Neural progenitor cell (in vitro differentiated cells): ENCODE measurements at regions not wholly inside any gene's neighbourhood (a gene's known extent, or its start where the extent isn't known, plus 50 kb on each side); places are given as distances from the start of the nearest gene placed in this dataset.

Source experiments
- DNase-seq: peaks from one replicate; pipeline ENCODE4 v3.0.0-alpha.2; 2016; ENCODE audit warnings: low spot score
- H2AFZ ChIP-seq: fragments of 200-600 bp; sonication (generic); replicated peaks from 2 replicates; pipeline ENCODE4 v1.6.1; 2016; ENCODE audit warnings: antibody characterized with exemption
- H3F3A ChIP-seq: fragments of 200-600 bp; sonication (generic); 2 replicates; pipeline ENCODE4 v1.6.1; 2016; ENCODE audit warnings: antibody characterized with exemption, low read depth
- H3K27ac ChIP-seq: fragments of 200-600 bp; sonication (generic); 2 replicates; pipeline ENCODE4 v1.5.1; 2016; ENCODE audit warnings: mild to moderate bottlenecking
- H3K27me3 ChIP-seq: fragments of 200-600 bp; sonication (generic); 2 replicates; pipeline ENCODE4 v1.6.1; 2016; ENCODE audit warnings: mild to moderate bottlenecking, moderate library complexity
- H3K36me3 ChIP-seq: fragments of 200-600 bp; sonication (generic); 2 replicates; pipeline ENCODE4 v1.5.1; 2016
- H3K4me1 ChIP-seq: fragments of 200-600 bp; sonication (generic); 2 replicates; pipeline ENCODE4 v1.6.1; 2016; ENCODE audit warnings: mixed run types
- H3K4me2 ChIP-seq: fragments of 200-600 bp; sonication (generic); 2 replicates; pipeline ENCODE4 v1.6.1; 2016
- H3K4me3 ChIP-seq: fragments of 200-600 bp; sonication (generic); 2 replicates; pipeline ENCODE4 v1.5.1; 2016
- H3K79me2 ChIP-seq: fragments of 200-600 bp; sonication (generic); 2 replicates; pipeline ENCODE4 v1.6.1; 2016; ENCODE audit warnings: low read depth
- H3K9ac ChIP-seq: fragments of 200-600 bp; sonication (generic); 2 replicates; pipeline ENCODE4 v1.6.1; 2016
- H3K9me3 ChIP-seq: fragments of 200-600 bp; sonication (generic); 2 replicates; pipeline ENCODE4 v1.5.1; 2016; ENCODE audit warnings: low read depth
- H4K20me1 ChIP-seq: fragments of 200-600 bp; sonication (generic); 2 replicates; pipeline ENCODE4 v1.6.1; 2016; ENCODE audit warnings: low read depth
- H3K27ac Mint-ChIP-seq: 3 replicates; pipeline ENCODE4 v1.8.0; 2021; ENCODE audit warnings: mixed read lengths
- H3K27me3 Mint-ChIP-seq: 2 replicates; pipeline ENCODE4 v1.8.0; 2022; ENCODE audit warnings: low read depth, mild to moderate bottlenecking, inconsistent platforms, moderate library complexity, mixed read lengths; ENCODE audit not compliant: insufficient read depth
- H3K36me3 Mint-ChIP-seq: 3 replicates; pipeline ENCODE4 v1.8.0; 2021; ENCODE audit warnings: mixed read lengths
- H3K4me1 Mint-ChIP-seq: 3 replicates; pipeline ENCODE4 v1.8.0; 2021; ENCODE audit warnings: mixed read lengths
- H3K4me3 Mint-ChIP-seq: 3 replicates; pipeline ENCODE4 v1.8.0; 2021; ENCODE audit warnings: mild to moderate bottlenecking, moderate library complexity, mixed read lengths
- H3K9me3 Mint-ChIP-seq: 3 replicates; pipeline ENCODE4 v1.8.0; 2020; ENCODE audit warnings: mixed read lengths
- CTCF ChIP-seq: fragments of 200-600 bp; sonication (generic); IDR thresholded peaks from 2 replicates; pipeline ENCODE4 v1.5.1; 2017; ENCODE audit warnings: antibody characterized with exemption, mild to moderate bottlenecking
- EZH2 ChIP-seq: fragments of 200-600 bp; sonication (generic); IDR thresholded peaks from 2 replicates; pipeline ENCODE4 v1.6.1; 2017; ENCODE audit warnings: antibody characterized with exemption, mild to moderate bottlenecking, moderate library complexity
- EZH2phosphoT487 ChIP-seq: fragments of 200-600 bp; sonication (generic); IDR thresholded peaks from 2 replicates; pipeline ENCODE4 v1.6.1; 2017; ENCODE audit warnings: antibody characterized with exemption

DNA sequence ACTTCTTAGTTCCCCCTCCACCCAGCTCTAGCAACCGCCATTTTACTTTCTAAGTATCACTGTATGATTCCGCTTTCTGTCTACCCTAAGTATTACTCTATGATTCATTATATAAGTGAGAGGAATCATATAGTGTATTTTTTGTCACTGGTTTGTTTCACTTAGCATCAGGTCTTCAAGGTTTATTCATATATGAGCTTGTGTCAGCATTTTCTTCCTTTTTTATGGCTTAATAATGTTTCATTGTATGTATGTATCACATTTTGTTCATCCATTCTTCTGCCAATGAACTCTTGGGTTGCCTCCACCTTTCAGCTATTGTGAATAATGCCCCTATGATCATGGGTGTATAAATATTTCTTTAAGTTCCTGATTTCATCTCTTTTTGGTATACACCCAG lies 222.8 kb downstream of the SNCAIP start:
- no peak for DNase-seq
- H3F3A ChIP-seq: no peaks in the 10 kb centered on the region
- no peaks in the 10 kb centered on the region for H3K27me3 ChIP-seq
- H3K36me3 ChIP-seq: no peaks in the 10 kb centered on the region
- Mint-ChIP-seq H3K36me3 (no peaks in the 10 kb centered on the region), H3K4me3 (no peak overlapping the region), H3K9me3 (no peaks in the 10 kb centered on the region), H3K27ac (no peak overlapping the region), H3K27me3 (peaks cover 6% of the 10 kb centered on the region), H3K4me1 (peaks cover 16% of the 10 kb centered on the region)
- H3K4me3 ChIP-seq: no peak overlapping the region
- H3K4me2 ChIP-seq: no peak overlapping the region
- TF ChIP-seq CTCF: no peak
- no peaks in the 10 kb centered on the region for H3K9me3 ChIP-seq
- no peaks in the 10 kb centered on the region for H3K4me1 ChIP-seq
- no peak overlapping the region for H3K27ac ChIP-seq
- no peaks in the 10 kb centered on the region for H3K79me2 ChIP-seq
- H4K20me1 ChIP-seq: no peaks in the 10 kb centered on the region
- H2AFZ ChIP-seq: no peak overlapping the region
- H3K9ac ChIP-seq: no peak overlapping the region

DNA sequence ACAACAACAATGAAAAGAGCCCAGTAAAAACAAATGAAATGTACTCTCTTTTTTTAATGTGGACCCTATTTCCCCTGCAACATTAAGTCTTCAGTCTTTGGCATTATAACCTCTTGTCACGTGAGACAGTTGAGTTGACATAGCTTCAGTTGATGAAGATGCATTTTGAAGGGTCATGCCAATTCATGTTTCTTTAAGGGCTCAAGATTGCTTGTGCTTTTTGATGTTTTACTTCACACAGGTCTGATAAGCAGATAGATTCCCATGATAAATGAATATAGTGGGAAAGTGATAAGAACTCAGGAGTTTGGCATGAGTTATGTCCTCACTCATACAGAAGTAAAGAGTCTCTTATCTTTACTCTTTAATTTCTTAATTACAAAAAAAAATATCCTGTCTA lies 229.4 kb downstream of the SNCAIP start:
- Mint-ChIP-seq H3K9me3 (no peaks in the 10 kb centered on the region), H3K27me3 (peaks cover 3% of the 10 kb centered on the region), H3K27ac (no peak overlapping the region), H3K4me1 (no peaks in the 10 kb centered on the region), H3K4me3 (no peak overlapping the region), H3K36me3 (no peaks in the 10 kb centered on the region)
- Histone ChIP-seq H3K9ac (no peak overlapping the region), H3K4me2 (no peak overlapping the region), H3F3A (no peaks in the 10 kb centered on the region), H3K4me1 (no peaks in the 10 kb centered on the region), H2AFZ (no peak overlapping the region), H3K4me3 (no peak overlapping the region), H3K9me3 (no peaks in the 10 kb centered on the region), H3K79me2 (no peaks in the 10 kb centered on the region), H4K20me1 (no peaks in the 10 kb centered on the region), H3K27me3 (no peaks in the 10 kb centered on the region), H3K27ac (no peak overlapping the region), H3K36me3 (no peaks in the 10 kb centered on the region)
- TF ChIP-seq CTCF (no peak), EZH2 (no peak), EZH2phosphoT487 (no peak)
- DNase-seq: no peak

DNA sequence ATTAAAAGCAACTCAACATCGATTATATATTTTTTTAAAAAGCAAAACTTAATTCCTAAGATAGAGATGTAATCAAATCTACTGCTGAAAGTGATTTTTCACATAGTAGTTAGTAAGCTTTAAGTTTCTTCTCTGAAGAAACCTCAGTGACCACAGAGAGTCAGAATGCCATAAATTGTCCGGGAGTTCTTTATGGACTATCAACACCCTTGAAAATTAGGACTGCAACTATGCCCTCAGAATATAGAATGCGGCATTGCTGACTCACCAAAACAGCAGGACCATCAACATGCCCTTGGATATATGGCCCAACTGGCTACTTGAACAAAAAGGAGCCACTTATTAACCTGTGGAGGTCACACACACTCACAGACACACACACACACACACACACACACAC lies 228.9 kb upstream of the SNX2 start:
- Histone ChIP-seq H3K9ac (no peak overlapping the region), H3K4me3 (no peak overlapping the region), H3F3A (no peaks in the 10 kb centered on the region), H3K79me2 (no peaks in the 10 kb centered on the region), H3K36me3 (no peaks in the 10 kb centered on the region), H2AFZ (no peak overlapping the region), H3K9me3 (peaks cover 5% of the 10 kb centered on the region), H3K27me3 (no peaks in the 10 kb centered on the region), H3K4me2 (no peak overlapping the region), H3K27ac (no peak overlapping the region), H3K4me1 (no peaks in the 10 kb centered on the region), H4K20me1 (no peaks in the 10 kb centered on the region)
- H3K4me3 Mint-ChIP-seq: no peak overlapping the region
- peaks cover 1% of the 10 kb centered on the region for H3K9me3 Mint-ChIP-seq
- no peaks in the 10 kb centered on the region for H3K4me1 Mint-ChIP-seq
- H3K27ac Mint-ChIP-seq: no peak overlapping the region
- no peak for DNase-seq
- no peaks in the 10 kb centered on the region for H3K36me3 Mint-ChIP-seq
- TF ChIP-seq EZH2 (no peak), EZH2phosphoT487 (no peak), CTCF (no peak)
- peaks cover 3% of the 10 kb centered on the region for H3K27me3 Mint-ChIP-seq

GRCh38 chr5:122547219-122547618 lies 227.7 kb upstream of the SNX2 start:
- H3K4me1 Mint-ChIP-seq: no peaks in the 10 kb centered on the region
- Histone ChIP-seq H3K36me3 (no peaks in the 10 kb centered on the region), H3K9me3 (peaks cover 5% of the 10 kb centered on the region), H3K9ac (no peak overlapping the region), H3K79me2 (no peaks in the 10 kb centered on the region), H4K20me1 (no peaks in the 10 kb centered on the region), H3K4me3 (no peak overlapping the region), H2AFZ (no peak overlapping the region), H3F3A (no peaks in the 10 kb centered on the region), H3K4me1 (no peaks in the 10 kb centered on the region), H3K27ac (no peak overlapping the region), H3K4me2 (no peak overlapping the region), H3K27me3 (no peaks in the 10 kb centered on the region)
- no peak overlapping the region for H3K27ac Mint-ChIP-seq
- H3K36me3 Mint-ChIP-seq: no peaks in the 10 kb centered on the region
- no peak for TF ChIP-seq CTCF
- no peak for TF ChIP-seq EZH2phosphoT487
- TF ChIP-seq EZH2: no peak
- no peak for DNase-seq
- H3K9me3 Mint-ChIP-seq: peaks cover 1% of the 10 kb centered on the region
- H3K4me3 Mint-ChIP-seq: no peak overlapping the region
- H3K27me3 Mint-ChIP-seq: peaks cover 3% of the 10 kb centered on the region
